KMS-11 (cell line): ENCODE measurements at regions not wholly inside any gene's neighbourhood (a gene's known extent, or its start where the extent isn't known, plus 50 kb on each side); places are given as distances from the start of the nearest gene placed in this dataset.

Experiments
- H2AFZ ChIP-seq: fragments of 200-600 bp; sonication (generic); 2 replicates; pipeline ENCODE4 v1.6.1; 2016; ENCODE audit warnings: antibody characterized with exemption, mixed run types, low read depth
- H3K27ac ChIP-seq: fragments of 200-600 bp; sonication (generic); 2 replicates; pipeline ENCODE4 v1.6.1; 2016; ENCODE audit warnings: mild to moderate bottlenecking, mixed run types
- H3K27me3 ChIP-seq: fragments of 200-600 bp; sonication (generic); 2 replicates; pipeline ENCODE4 v1.6.1; 2017; ENCODE audit warnings: mild to moderate bottlenecking, low read depth, mixed run types, moderate library complexity; ENCODE audit not compliant: insufficient read depth
- H3K36me3 ChIP-seq: fragments of 200-600 bp; sonication (generic); 2 replicates; pipeline ENCODE4 v1.6.1; 2017; ENCODE audit warnings: mild to moderate bottlenecking, mixed run types; ENCODE audit not compliant: insufficient read depth
- H3K4me1 ChIP-seq: fragments of 200-600 bp; sonication (generic); 2 replicates; pipeline ENCODE4 v1.6.1; 2016; ENCODE audit warnings: mild to moderate bottlenecking, low read depth, mixed run types; ENCODE audit not compliant: poor library complexity, severe bottlenecking
- H3K4me2 ChIP-seq: fragments of 200-600 bp; sonication (generic); 2 replicates; pipeline ENCODE4 v1.7.0; 2016; ENCODE audit warnings: mild to moderate bottlenecking, mixed run types
- H3K4me3 ChIP-seq: fragments of 200-600 bp; sonication (generic); IDR thresholded peaks from 2 replicates; pipeline ENCODE4 v1.6.1; 2017; ENCODE audit warnings: low read depth, low read length, mixed read lengths; ENCODE audit not compliant: insufficient read depth
- H3K79me2 ChIP-seq: fragments of 200-600 bp; sonication (generic); 2 replicates; pipeline ENCODE4 v1.6.1; 2016; ENCODE audit warnings: low read depth, mixed run types; ENCODE audit not compliant: insufficient read depth
- H3K9ac ChIP-seq: fragments of 200-600 bp; sonication (generic); 2 replicates; pipeline ENCODE4 v1.6.1; 2016; ENCODE audit warnings: mild to moderate bottlenecking, mixed run types
- H4K20me1 ChIP-seq: fragments of 200-600 bp; sonication (generic); 2 replicates; pipeline ENCODE4 v1.6.1; 2016; ENCODE audit warnings: mild to moderate bottlenecking, mixed run types; ENCODE audit not compliant: insufficient read depth
- TF ChIP-seq, protein P1 (sequence below): fragments of 200-600 bp; sonication (generic); conservative IDR thresholded peaks from 2 replicates; pipeline ENCODE4 v1.6.1; 2017; ENCODE audit warnings: low read depth, mild to moderate bottlenecking, antibody characterized with exemption, low read length, moderate library complexity, mixed read lengths

DNA sequence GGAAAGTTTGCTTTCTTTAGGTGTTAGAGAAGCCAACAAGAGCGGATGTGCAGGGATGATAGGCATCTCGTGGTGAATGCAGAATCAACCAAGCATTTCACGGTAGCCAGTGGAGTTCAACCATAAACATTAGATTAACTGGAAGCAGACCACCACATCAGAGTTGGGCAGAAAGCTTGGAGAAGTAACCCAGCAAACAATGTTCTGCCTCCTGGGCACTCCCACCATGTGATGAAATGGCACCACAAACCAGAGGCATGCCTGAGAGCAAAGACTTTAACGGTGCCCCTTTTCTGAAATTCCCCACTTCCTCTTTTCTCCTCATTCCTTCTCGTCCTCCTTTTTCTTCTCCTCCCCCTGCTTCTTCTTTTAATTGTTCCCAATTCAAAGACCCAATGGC lies 193.5 kb upstream of the ANKFN1 start:
- TF ChIP-seq, protein P1, sequence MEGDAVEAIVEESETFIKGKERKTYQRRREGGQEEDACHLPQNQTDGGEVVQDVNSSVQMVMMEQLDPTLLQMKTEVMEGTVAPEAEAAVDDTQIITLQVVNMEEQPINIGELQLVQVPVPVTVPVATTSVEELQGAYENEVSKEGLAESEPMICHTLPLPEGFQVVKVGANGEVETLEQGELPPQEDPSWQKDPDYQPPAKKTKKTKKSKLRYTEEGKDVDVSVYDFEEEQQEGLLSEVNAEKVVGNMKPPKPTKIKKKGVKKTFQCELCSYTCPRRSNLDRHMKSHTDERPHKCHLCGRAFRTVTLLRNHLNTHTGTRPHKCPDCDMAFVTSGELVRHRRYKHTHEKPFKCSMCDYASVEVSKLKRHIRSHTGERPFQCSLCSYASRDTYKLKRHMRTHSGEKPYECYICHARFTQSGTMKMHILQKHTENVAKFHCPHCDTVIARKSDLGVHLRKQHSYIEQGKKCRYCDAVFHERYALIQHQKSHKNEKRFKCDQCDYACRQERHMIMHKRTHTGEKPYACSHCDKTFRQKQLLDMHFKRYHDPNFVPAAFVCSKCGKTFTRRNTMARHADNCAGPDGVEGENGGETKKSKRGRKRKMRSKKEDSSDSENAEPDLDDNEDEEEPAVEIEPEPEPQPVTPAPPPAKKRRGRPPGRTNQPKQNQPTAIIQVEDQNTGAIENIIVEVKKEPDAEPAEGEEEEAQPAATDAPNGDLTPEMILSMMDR, result no peak
- H3K9ac ChIP-seq, result no peak overlapping the region
- H2AFZ ChIP-seq, result no peak overlapping the region
- H3K4me1 ChIP-seq, result no peaks in the 10 kb centered on the region
- H3K27me3 ChIP-seq, result no peaks in the 10 kb centered on the region
- no peaks in the 10 kb centered on the region for H4K20me1 ChIP-seq
- H3K4me2 ChIP-seq, result no peak overlapping the region
- H3K4me3 ChIP-seq, result no peak overlapping the region
- no peak overlapping the region for H3K27ac ChIP-seq
- no peaks in the 10 kb centered on the region for H3K79me2 ChIP-seq
- H3K36me3 ChIP-seq, result no peaks in the 10 kb centered on the region

DNA sequence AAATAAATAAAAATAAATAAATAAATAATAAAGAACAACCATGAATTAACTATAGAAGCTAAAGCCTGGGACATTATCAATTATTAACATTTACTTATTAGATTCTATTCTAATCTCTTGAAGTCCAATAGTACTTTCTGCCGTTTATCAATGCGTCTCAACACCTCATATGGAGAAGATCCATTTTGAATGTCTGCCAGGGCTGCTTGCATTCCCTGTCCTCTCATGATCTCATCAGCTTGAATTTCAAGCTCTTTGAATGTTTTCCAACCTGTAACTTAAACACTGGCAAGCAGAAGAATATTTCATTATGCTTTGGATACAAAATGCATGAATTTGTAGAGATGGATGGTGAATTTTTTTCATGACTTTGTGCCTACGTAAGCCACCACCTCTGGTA lies 191.9 kb upstream of the ANKFN1 start:
- H3K27ac ChIP-seq, result no peak overlapping the region
- no peak overlapping the region for H3K4me3 ChIP-seq
- H3K36me3 ChIP-seq, result no peaks in the 10 kb centered on the region
- H3K4me2 ChIP-seq, result no peak overlapping the region
- no peaks in the 10 kb centered on the region for H4K20me1 ChIP-seq
- H3K27me3 ChIP-seq, result no peaks in the 10 kb centered on the region
- H3K4me1 ChIP-seq, result no peaks in the 10 kb centered on the region
- H3K79me2 ChIP-seq, result no peaks in the 10 kb centered on the region
- H2AFZ ChIP-seq, result no peak overlapping the region
- no peak overlapping the region for H3K9ac ChIP-seq
- TF ChIP-seq, protein P1, result no peak

DNA sequence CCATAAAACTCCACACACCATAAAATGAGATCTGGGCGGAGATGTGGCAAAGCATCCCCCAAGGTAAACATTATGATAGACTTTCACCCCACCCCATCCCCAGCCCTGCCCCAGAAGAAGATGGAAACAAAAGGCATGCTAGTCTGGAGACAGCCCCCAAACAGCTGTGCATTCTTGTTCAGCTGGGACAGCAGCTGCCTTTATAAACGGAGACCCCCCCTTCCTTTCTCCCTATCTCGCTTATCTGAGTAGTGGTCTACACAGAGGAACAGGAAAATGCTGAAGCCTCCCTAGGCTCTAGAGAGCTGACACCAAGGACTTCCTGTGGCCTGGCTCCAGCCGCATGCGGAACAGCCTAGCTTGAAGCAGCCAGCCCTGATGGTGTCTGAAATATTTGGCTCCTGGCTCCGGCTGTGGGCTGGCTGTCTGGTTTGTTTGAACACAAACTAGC lies 190.3 kb upstream of the ANKFN1 start:
- Histone ChIP-seq H2AFZ (no peak overlapping the region), H3K27me3 (no peaks in the 10 kb centered on the region)

DNA sequence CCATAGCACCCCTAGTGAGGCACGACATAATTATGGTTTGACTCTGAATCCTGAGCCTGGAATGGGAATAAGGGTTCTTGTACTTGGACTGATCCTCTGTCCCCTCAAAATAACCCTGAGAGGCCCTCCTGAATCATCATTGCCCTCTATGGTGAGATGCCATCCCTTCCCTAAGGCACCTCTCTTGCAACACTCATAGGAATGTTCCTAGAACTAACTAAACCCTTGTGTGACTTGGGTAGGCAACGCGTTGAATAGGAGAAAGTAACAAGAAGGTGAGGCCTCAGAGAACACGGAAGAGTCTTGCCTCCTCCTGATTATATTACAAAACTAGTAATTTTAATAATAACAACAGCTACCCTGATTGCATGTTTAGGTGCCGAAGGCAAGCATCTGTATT lies 189.1 kb upstream of the ANKFN1 start:
- Histone ChIP-seq H2AFZ (no peak overlapping the region), H3K36me3 (no peaks in the 10 kb centered on the region), H4K20me1 (no peaks in the 10 kb centered on the region), H3K4me3 (no peak overlapping the region), H3K4me2 (no peak overlapping the region), H3K79me2 (no peaks in the 10 kb centered on the region), H3K27ac (no peak overlapping the region), H3K27me3 (no peaks in the 10 kb centered on the region), H3K9ac (no peak overlapping the region), H3K4me1 (no peaks in the 10 kb centered on the region)
- TF ChIP-seq, protein P1, result no peak

More for the DNA sequence above, 190.3 kb upstream of the ANKFN1 start:
- no peaks in the 10 kb centered on the region for H3K36me3 ChIP-seq
- no peak overlapping the region for H3K9ac ChIP-seq
- H4K20me1 ChIP-seq, result no peaks in the 10 kb centered on the region
- H3K27ac ChIP-seq, result no peak overlapping the region
- TF ChIP-seq, protein P1, result no peak
- H3K4me2 ChIP-seq, result no peak overlapping the region
- H3K4me3 ChIP-seq, result no peak overlapping the region
- H3K79me2 ChIP-seq, result no peaks in the 10 kb centered on the region
- no peaks in the 10 kb centered on the region for H3K4me1 ChIP-seq

DNA sequence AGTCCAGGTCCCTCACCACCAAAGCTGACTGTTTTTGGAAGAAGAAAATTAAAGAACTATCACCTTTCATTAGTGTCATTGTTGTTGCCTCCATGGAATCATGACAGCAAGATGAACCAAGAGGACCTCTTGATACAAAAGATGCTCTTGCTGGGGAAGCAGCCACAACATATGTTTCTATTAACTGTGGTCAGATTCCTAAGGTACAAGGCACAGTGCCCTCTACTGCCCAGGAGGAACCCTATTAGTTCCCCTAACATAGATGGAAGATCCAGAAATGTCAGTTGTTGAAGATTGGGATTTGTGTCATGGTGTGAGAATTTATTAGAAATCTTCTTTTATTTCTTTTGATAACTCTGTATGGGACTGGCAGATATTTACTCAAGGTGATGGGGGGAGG lies 188.2 kb upstream of the ANKFN1 start:
- no peak overlapping the region for H3K4me2 ChIP-seq
- H3K4me3 ChIP-seq, result no peak overlapping the region
- H3K9ac ChIP-seq, result no peak overlapping the region
- no peaks in the 10 kb centered on the region for H3K4me1 ChIP-seq
- TF ChIP-seq, protein P1, result no peak
- H4K20me1 ChIP-seq, result no peaks in the 10 kb centered on the region
- no peaks in the 10 kb centered on the region for H3K79me2 ChIP-seq
- no peaks in the 10 kb centered on the region for H3K36me3 ChIP-seq
- no peak overlapping the region for H2AFZ ChIP-seq
- no peaks in the 10 kb centered on the region for H3K27me3 ChIP-seq
- no peak overlapping the region for H3K27ac ChIP-seq
